PFSK-1 (cell line): ENCODE measurements at regions not wholly inside any gene's neighbourhood (a gene's known extent, or its start where the extent isn't known, plus 50 kb on each side); places are given as distances from the start of the nearest gene placed in this dataset.

Experiments used
- POLR2AphosphoS5 ChIP-seq: IDR thresholded peaks from 2 replicates; pipeline ENCODE4 v1.6.1; 2012; ENCODE audit warnings: low read depth, mild to moderate bottlenecking, control low read depth, low read length, moderate library complexity
- SIN3A ChIP-seq: IDR thresholded peaks from 2 replicates; pipeline ENCODE4 v1.6.1; 2012; ENCODE audit warnings: mild to moderate bottlenecking, low read length, moderate library complexity, borderline replicate concordance; ENCODE audit not compliant: insufficient read depth
- TAF1 ChIP-seq: IDR thresholded peaks from 2 replicates; pipeline ENCODE4 v1.6.1; 2012; ENCODE audit warnings: low read length, control low read depth, borderline replicate concordance; ENCODE audit not compliant: insufficient read depth

- TF ChIP-seq POLR2AphosphoS5 = no peak
- TF ChIP-seq SIN3A = no peak
- no peak for TF ChIP-seq TAF1
These were observed 1238.9 kb downstream of the XPNPEP1 start for GRCh38 chr10:108684431-108684830.
